CD4-positive, alpha-beta memory T cell (primary cell): ENCODE measurements at regions not wholly inside any gene's neighbourhood (a gene's known extent, or its start where the extent isn't known, plus 50 kb on each side); places are given as distances from the start of the nearest gene placed in this dataset.
A peak's percentile ranks its signal among the peaks of the same experiment; 100 is the strongest.

ENCODE experiments used
- CTCF ChIA-PET: fragments of 350-600 bp; sonication (Branson Sonifier 250); formaldehyde crosslinking; loops from one replicate; lab custom pipeline; 2021; ENCODE audit warnings: inconsistent platforms; ENCODE audit not compliant: partially characterized antibody; lab: Charles Lee
- POLR2A ChIA-PET: fragments of 350-600 bp; sonication (Branson Sonifier 250); formaldehyde crosslinking; loops from one replicate; lab custom pipeline; 2021; ENCODE audit not compliant: partially characterized antibody; lab: Charles Lee
- DNase-seq, 5 donors: peaks; one replicate each; pipeline versions ENCODE4 v3.0.0 to v3.0.0-alpha.2; 2020 to 2022; ENCODE audit warnings: mixed read lengths in 1 of 5
- H3K27ac ChIP-seq: one replicate; pipeline ENCODE4 v1.7.0; 2013; ENCODE audit warnings: low read depth, low read length
- H3K27me3 ChIP-seq: 2 replicates; pipeline ENCODE4 v1.7.0; 2013; ENCODE audit warnings: mild to moderate bottlenecking, low read length, moderate library complexity; ENCODE audit not compliant: insufficient read depth
- H3K36me3 ChIP-seq: 2 replicates; pipeline ENCODE4 v1.7.0; 2013; ENCODE audit warnings: mild to moderate bottlenecking, low read length, moderate library complexity; ENCODE audit not compliant: insufficient read depth
- H3K4me1 ChIP-seq: 2 replicates; pipeline ENCODE4 v1.7.0; 2013; ENCODE audit warnings: mild to moderate bottlenecking, low read length, moderate library complexity; ENCODE audit not compliant: insufficient read depth
- H3K4me3 ChIP-seq, 2 donors: one replicate each; pipeline ENCODE4 v1.7.0; 2013; ENCODE audit warnings: low read length in 2 of 2, mild to moderate bottlenecking in 1 of 2
- H3K9me3 ChIP-seq, 2 donors: one replicate each; pipeline ENCODE4 v1.7.0; 2013; ENCODE audit warnings: low read length in 2 of 2, control low read depth in 1 of 2; ENCODE audit not compliant: control insufficient read depth in 1 of 2
- H3K27ac Mint-ChIP-seq, 7 donors: one replicate each; pipeline ENCODE4 v1.8.0; 2020 to 2021; ENCODE audit warnings: mixed read lengths in 7 of 7, mild to moderate bottlenecking in 6 of 7, inconsistent platforms in 3 of 7, moderate library complexity in 3 of 7
- H3K27me3 Mint-ChIP-seq, 2 donors: one replicate each; pipeline ENCODE4 v1.8.0; 2020 to 2021; ENCODE audit warnings: mixed read lengths in 2 of 2
- H3K36me3 Mint-ChIP-seq, 2 donors: one replicate each; pipeline ENCODE4 v1.8.0; 2020 to 2021; ENCODE audit warnings: mixed read lengths in 2 of 2, inconsistent platforms in 1 of 2, mild to moderate bottlenecking in 1 of 2
- H3K4me1 Mint-ChIP-seq, 4 donors: one replicate each; pipeline ENCODE4 v1.8.0; 2020 to 2021; ENCODE audit warnings: mixed read lengths in 4 of 4, mild to moderate bottlenecking in 1 of 4
- H3K4me3 Mint-ChIP-seq, 8 donors: one replicate each; pipeline ENCODE4 v1.8.0; 2020 to 2021; ENCODE audit warnings: mixed read lengths in 8 of 8, mild to moderate bottlenecking in 7 of 8, moderate library complexity in 6 of 8, inconsistent platforms in 3 of 8
- H3K9me3 Mint-ChIP-seq, 8 donors: one replicate each; pipeline ENCODE4 v1.8.0; 2020 to 2021; ENCODE audit warnings: mixed read lengths in 8 of 8, mild to moderate bottlenecking in 5 of 8, inconsistent platforms in 3 of 8, moderate library complexity in 1 of 8
- intact Hi-C: fragments of 100-400 bp; cut with micrococcal nuclease; formaldehyde crosslinking; loops from one replicate; pipeline ENCODE4 v1.15.1; 2023

DNA sequence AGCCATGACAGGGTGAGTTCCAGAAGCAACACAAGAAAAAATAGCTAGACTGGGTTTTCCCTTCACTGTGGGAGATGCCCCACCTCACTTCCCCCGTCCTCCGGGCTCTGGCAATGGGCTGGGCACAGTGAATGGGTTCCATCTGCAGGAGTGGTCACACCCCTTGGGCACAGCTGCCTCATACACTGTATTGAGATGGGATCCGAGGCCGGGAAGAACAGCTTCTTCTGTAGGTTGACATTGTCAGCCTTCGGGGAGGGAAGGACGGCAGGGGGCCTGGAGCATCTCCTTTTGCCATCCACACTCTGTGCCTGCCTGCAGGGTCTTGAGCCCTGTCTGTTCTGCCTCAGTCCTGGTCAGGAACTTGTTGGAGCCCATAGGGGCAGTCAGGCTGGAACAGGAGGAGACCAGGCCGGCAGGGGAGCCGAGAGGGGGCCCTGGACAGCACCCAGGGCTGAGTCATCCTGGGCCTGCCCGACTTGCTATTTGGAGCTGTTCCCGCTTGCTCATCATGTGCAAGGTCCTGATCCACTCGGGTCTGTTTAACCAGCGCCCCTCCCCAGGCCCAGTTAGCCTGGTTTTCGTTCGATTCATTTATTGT lies 286.7 kb downstream of the SEC14L1 start:
- H3K27ac Mint-ChIP-seq = peak overlapping the region; percentile 67 to 93 (median 89)
- H3K4me1 Mint-ChIP-seq = peaks cover 46 to 95% (median 69%) of the 10 kb centered on the region in 4 donors
- no peak overlapping the region for H3K4me3 ChIP-seq
- peak overlapping the region in 1 of 8 donors; percentile 15 for H3K4me3 Mint-ChIP-seq
- intact Hi-C loops = no loop called here
- H3K27me3 Mint-ChIP-seq = no peaks in the 10 kb centered on the region
- POLR2A ChIA-PET = interaction anchor here (0.7 to 97.0 kb wide), 9 partner anchors 4 to 102 kb away, joined by 3 to 6031 read pairs (median 10); no protein-coding TSS in a partner anchor
- H3K27ac ChIP-seq = peak overlapping the region; percentile 16
- H3K9me3 ChIP-seq = no peaks in the 10 kb centered on the region
- CTCF ChIA-PET = interaction anchor here (0.9 to 8.3 kb wide), 12 partner anchors 9 to 591 kb away, joined by 3 to 144 read pairs (median 10); no protein-coding TSS in a partner anchor
- no peaks in the 10 kb centered on the region for H3K27me3 ChIP-seq
- peaks cover 0 to 23% of the 10 kb centered on the region in 2 donors for H3K36me3 Mint-ChIP-seq
- no peak for DNase-seq
- no peaks in the 10 kb centered on the region for H3K36me3 ChIP-seq
- peaks cover 98% of the 10 kb centered on the region for H3K4me1 ChIP-seq
- no peaks in the 10 kb centered on the region for H3K9me3 Mint-ChIP-seq

DNA sequence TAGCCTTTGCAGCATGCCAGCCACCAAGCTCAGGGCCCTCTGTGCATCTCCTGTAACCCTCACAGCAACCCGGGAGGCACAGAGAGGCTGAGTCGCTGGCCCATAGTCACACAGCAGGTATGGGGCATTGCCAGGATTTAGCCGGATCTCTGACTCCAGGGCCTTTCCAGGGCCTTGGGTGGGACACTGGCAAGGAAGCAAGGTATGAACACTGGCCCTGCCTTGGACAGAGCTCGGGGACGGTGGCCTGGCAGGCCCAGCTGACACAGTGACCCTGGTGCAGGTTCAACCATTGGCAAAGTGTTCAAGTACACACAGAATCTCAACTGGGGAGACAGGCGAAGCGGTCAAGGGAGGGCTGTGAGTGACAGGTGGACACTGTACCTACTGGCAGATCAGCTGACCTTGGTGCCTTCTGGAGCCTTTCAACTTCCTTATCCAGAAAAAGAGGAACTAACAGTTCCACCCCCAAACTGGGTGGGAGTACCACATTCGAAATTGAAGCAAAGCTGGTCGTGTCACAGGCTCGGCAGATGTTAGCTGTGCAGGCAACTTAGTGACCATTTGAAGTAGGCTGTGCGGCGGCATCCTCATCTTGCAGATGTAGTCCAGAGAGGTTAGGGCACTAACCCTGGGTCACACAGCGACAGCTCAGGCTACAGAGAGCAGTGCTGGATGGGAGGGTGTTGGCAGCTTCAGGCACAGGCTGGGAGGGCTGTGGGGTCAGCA lies 287.4 kb downstream of the SEC14L1 start:
- peaks cover 100% of the 10 kb centered on the region for H3K4me1 ChIP-seq
- intact Hi-C loops = no loop called here
- Mint-ChIP-seq H3K4me1 (peaks cover 47 to 96% (median 70%) of the 10 kb centered on the region in 4 donors), H3K27ac (peak overlapping the region; percentile 64 to 91 (median 78)), H3K27me3 (no peaks in the 10 kb centered on the region), H3K4me3 (peak overlapping the region in 3 of 8 donors; percentile 20 to 52 (median 21)), H3K36me3 (peaks cover 0 to 24% of the 10 kb centered on the region in 2 donors), H3K9me3 (no peaks in the 10 kb centered on the region)
- H3K9me3 ChIP-seq = no peaks in the 10 kb centered on the region
- ChIA-PET CTCF (interaction anchor here (0.8 to 8.3 kb wide), 18 partner anchors 8 to 98 kb away, joined by 3 to 144 read pairs (median 10); no protein-coding TSS in a partner anchor), POLR2A (interaction anchor here (0.6 to 97.0 kb wide), 9 partner anchors 3 to 103 kb away, joined by 3 to 6031 read pairs (median 10); no protein-coding TSS in a partner anchor)
- H3K27me3 ChIP-seq = no peaks in the 10 kb centered on the region
- H3K36me3 ChIP-seq = no peaks in the 10 kb centered on the region
- no peak overlapping the region for H3K27ac ChIP-seq
- DNase-seq = no peak
- no peak overlapping the region for H3K4me3 ChIP-seq

DNA sequence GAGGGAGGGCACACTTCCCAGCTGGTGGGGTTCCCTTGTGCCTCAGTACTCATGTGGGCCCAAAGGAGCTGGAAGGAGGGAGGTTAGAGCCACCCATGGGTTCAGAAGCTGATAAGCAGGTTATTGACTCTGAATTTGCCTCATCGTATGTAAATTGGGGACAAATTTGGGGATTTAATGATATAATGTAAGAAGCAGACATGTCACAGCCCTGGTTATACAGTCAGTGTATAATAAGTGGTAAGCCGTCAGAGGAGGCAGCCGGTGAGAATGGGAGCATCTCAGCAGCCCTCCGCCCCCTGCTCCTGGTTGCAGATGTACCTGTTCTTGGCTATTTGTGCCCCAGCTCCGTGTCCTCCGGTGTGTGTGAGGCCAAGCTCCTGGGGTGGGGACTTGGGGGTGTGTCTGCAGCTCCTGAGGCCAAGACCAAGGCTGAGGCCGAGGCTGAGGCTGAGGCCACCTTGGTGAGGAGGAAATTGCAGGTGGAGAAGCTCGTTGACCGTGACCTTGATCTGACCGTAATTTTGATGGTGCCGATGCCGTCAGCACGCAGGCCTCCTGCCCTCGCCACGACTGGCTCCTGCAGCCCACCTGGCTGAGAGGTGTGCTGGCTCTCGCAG lies 288.1 kb downstream of the SEC14L1 start:
- ChIA-PET POLR2A (interaction anchor here (0.6 to 97.0 kb wide), 11 partner anchors 3 to 98 kb away, joined by 3 to 6031 read pairs (median 7); no protein-coding TSS in a partner anchor), CTCF (interaction anchor here (0.8 to 8.3 kb wide), 27 partner anchors 8 to 98 kb away, joined by 3 to 144 read pairs (median 12); no protein-coding TSS in a partner anchor)
- Mint-ChIP-seq H3K4me1 (peaks cover 48 to 93% (median 69%) of the 10 kb centered on the region in 4 donors), H3K9me3 (no peaks in the 10 kb centered on the region), H3K27ac (peak overlapping the region in 6 of 7 donors; percentile 37 to 91 (median 88)), H3K4me3 (peak overlapping the region in 5 of 8 donors; percentile 20 to 59 (median 40)), H3K36me3 (peaks cover 0 to 26% of the 10 kb centered on the region in 2 donors), H3K27me3 (no peaks in the 10 kb centered on the region)
- peaks cover 100% of the 10 kb centered on the region for H3K4me1 ChIP-seq
- no peaks in the 10 kb centered on the region for H3K9me3 ChIP-seq
- no peak for DNase-seq
- H3K27me3 ChIP-seq = no peaks in the 10 kb centered on the region
- H3K4me3 ChIP-seq = no peak overlapping the region
- no peak overlapping the region for H3K27ac ChIP-seq
- no peaks in the 10 kb centered on the region for H3K36me3 ChIP-seq
- intact Hi-C loops = no loop called here

DNA sequence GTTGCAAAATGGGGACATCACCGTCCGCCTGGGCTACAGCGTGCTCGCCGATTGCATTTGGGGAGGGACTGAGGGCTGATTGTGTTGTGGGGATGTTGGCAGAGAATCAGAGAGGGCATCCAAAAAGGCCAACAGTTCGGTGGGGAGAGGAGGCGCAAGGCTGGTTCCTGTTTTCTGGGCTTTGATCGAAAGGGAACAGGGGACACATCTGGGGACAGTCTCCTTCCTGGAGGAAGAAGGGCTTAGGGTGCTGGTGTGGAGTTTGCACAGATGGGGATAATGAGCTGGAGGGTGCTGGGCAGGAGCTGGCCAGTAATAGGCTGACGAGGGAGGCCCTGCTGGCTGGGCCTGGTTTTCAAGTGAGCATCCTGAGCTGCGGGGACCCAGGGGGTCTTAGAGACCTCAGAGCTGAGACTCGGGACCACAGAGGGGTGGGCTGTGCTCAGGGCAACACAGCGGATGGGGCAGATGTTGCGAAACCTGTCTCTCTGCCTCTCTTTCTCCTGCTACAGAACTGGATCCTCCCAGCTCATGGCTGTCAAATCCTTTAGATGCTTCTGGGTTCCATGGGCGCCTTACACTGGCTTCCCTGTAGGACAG lies 288.7 kb downstream of the SEC14L1 start:
- peak overlapping the region; percentile 61 to 91 (median 86) for H3K27ac Mint-ChIP-seq
- H3K27me3 ChIP-seq = no peaks in the 10 kb centered on the region
- ChIA-PET CTCF (interaction anchor here (0.6 to 8.3 kb wide), 39 partner anchors 8 to 584 kb away, joined by 3 to 144 read pairs (median 8); no protein-coding TSS in a partner anchor), POLR2A (interaction anchor here (0.6 to 97.0 kb wide), 17 partner anchors 2 to 529 kb away, joined by 3 to 6031 read pairs (median 5); partner anchors contain the start of gene TNRC6C)
- H3K4me3 ChIP-seq = no peak overlapping the region
- H3K9me3 ChIP-seq = no peaks in the 10 kb centered on the region
- H3K4me3 Mint-ChIP-seq = peak overlapping the region in 3 of 8 donors; percentile 39 to 52 (median 49)
- peaks cover 2% of the 10 kb centered on the region for H3K36me3 ChIP-seq
- intact Hi-C loops = no loop called here
- no peak overlapping the region for H3K27ac ChIP-seq
- H3K4me1 ChIP-seq = peaks cover 100% of the 10 kb centered on the region
- H3K4me1 Mint-ChIP-seq = peaks cover 50 to 93% (median 74%) of the 10 kb centered on the region in 4 donors
- H3K36me3 Mint-ChIP-seq = peaks cover 0 to 26% of the 10 kb centered on the region in 2 donors
- no peak for DNase-seq
- H3K9me3 Mint-ChIP-seq = no peaks in the 10 kb centered on the region
- H3K27me3 Mint-ChIP-seq = no peaks in the 10 kb centered on the region

DNA sequence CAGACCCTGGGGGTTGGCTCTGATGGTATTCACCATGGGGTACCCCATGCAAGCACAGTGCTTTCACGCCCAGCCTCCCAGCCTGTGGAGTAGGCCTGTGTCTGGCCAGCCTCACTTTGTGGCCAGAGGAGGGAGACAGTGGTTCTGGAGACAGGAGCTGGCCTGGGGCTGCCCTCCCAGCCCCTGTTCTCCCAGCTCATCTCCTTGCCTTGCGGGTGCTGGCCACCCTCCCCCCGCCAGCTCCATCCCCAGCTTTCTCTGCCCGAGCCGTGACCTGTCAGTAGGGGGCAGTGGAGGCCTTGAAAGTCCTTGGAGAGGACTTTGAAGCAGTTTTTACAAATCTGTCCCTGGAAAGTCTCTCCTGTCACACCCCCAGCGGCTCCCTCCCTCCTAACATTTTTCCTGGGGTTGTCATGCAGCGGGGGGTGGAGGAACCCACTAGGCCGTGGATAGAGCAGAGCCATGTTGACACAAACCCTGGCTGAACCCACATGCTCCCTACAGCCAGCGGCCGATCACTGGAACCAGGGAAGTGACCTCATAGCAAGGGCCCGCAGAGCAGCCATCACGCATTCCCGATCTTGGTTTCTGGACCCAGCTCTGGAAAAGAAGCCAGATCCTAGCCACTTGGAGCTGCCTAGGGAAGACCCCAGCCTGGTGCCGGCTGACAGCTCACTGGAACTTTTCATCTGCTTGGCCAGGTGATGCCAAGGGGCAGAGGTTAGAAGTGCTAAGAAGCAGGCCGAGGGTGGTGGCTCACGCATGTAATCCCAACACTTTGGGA lies 289.4 kb downstream of the SEC14L1 start:
- no peaks in the 10 kb centered on the region for H3K9me3 Mint-ChIP-seq

More for the DNA sequence above, 289.4 kb downstream of the SEC14L1 start:
- DNase-seq = peak; percentile 74 to 84 (median 77)
- Mint-ChIP-seq H3K27ac (peak overlapping the region; percentile 64 to 90 (median 80)), H3K36me3 (peaks cover 1 to 33% of the 10 kb centered on the region in 2 donors), H3K27me3 (no peaks in the 10 kb centered on the region), H3K4me1 (peaks cover 55 to 96% (median 79%) of the 10 kb centered on the region in 4 donors), H3K4me3 (peak overlapping the region in 5 of 8 donors; percentile 29 to 68 (median 47))
- H3K9me3 ChIP-seq = no peaks in the 10 kb centered on the region
- peaks cover 100% of the 10 kb centered on the region for H3K4me1 ChIP-seq
- H3K4me3 ChIP-seq = no peak overlapping the region
- peaks cover 8% of the 10 kb centered on the region for H3K36me3 ChIP-seq
- CTCF ChIA-PET = interaction anchor here (0.6 to 8.3 kb wide), 38 partner anchors 9 to 584 kb away, joined by 3 to 144 read pairs (median 8); no protein-coding TSS in a partner anchor
- intact Hi-C loops = loop anchor here (1.0 to 5.0 kb wide), 4 partner anchors 29 to 99 kb away; no protein-coding TSS in a partner anchor
- H3K27ac ChIP-seq = no peak overlapping the region
- H3K27me3 ChIP-seq = no peaks in the 10 kb centered on the region
- POLR2A ChIA-PET = interaction anchor here (0.5 to 97.0 kb wide), 18 partner anchors 1 to 528 kb away, joined by 3 to 6031 read pairs (median 5); partner anchors contain the start of gene TNRC6C
